ENCODE measurements at regions not wholly inside any gene's neighbourhood (a gene's known extent, or its start where the extent isn't known, plus 50 kb on each side); places are given as distances from the start of the nearest gene placed in this dataset.

GRCh38 chr5:68707575-68707974 is 386.2 kb upstream of the SLC30A5 start:
- no peak for TF ChIP-seq ZBTB49 (tag by site-specific recombination; IDR thresholded peaks at IDR 0.05; ENCODE audit: low read depth)
- no peak for TF ChIP-seq ZNF707 (tag by site-specific recombination; IDR thresholded peaks at IDR 0.05)
- TF ChIP-seq ZNF311 (tag by site-specific recombination; IDR thresholded peaks at IDR 0.05; ENCODE audit: borderline replicate concordance): no peak
- TF ChIP-seq CTCF (tag by site-specific recombination; IDR thresholded peaks at IDR 0.05): no peak
